Limb (tissue), 2 donors: ENCODE measurements at regions not wholly inside any gene's neighbourhood (a gene's known extent, or its start where the extent isn't known, plus 50 kb on each side); places are given as distances from the start of the nearest gene placed in this dataset.
A peak's percentile ranks its signal among the peaks of the same experiment; 100 is the strongest.

Source experiments
- DNase-seq, 2 donors: peaks; one replicate each; pipeline ENCODE4 v3.0.0-alpha.2; 2016; ENCODE audit errors: extremely low spot score in 2 of 2

DNA sequence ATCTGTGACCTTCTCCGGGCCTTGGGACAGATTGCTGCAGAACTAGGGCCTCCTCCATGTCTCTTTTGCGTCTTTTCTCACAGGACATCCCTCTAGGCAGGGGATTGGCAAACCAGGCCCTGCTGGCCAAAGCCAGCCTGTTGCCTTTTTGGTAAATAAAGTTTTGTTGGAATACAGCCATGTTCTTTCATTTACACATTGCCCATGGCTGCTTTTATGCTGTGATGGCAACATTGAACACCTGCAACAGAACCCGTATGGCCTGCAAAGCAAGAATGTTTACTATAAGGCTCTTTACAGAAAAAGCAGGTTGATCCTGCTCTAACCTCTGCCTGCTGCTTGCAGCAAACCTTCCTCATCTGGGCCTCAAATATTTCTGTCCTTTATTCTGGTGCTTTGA is 56.8 kb upstream of the B3GAT1 start:
- no peak for DNase-seq

GRCh38 chr11:134468081-134468668 is 56.1 kb upstream of the B3GAT1 start:
- no peak for DNase-seq

GRCh38 chr11:134466610-134467567 is 54.8 kb upstream of the B3GAT1 start:
- no peak for DNase-seq

DNA sequence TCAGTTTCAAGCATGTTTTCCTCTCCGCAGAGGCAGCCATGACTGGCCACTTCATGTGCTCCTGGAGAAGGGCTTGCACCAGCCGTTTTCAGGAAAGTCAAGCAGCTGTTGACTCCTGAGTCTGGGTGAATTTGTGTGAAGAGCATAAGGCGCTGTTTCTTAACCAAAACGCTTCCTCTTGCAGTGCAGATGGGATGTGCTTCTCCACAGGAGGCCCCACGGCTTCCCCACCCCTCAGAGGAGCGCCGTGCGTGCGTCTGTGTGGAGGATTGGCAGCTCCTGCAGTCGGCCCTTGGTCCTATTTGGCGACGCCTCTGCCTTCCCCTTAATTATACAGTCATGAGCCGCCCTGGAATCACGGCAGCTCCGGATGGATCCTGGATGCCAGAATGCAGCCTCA is 54.1 kb upstream of the B3GAT1 start:
- peak; percentile 2 to 42 for DNase-seq

DNA sequence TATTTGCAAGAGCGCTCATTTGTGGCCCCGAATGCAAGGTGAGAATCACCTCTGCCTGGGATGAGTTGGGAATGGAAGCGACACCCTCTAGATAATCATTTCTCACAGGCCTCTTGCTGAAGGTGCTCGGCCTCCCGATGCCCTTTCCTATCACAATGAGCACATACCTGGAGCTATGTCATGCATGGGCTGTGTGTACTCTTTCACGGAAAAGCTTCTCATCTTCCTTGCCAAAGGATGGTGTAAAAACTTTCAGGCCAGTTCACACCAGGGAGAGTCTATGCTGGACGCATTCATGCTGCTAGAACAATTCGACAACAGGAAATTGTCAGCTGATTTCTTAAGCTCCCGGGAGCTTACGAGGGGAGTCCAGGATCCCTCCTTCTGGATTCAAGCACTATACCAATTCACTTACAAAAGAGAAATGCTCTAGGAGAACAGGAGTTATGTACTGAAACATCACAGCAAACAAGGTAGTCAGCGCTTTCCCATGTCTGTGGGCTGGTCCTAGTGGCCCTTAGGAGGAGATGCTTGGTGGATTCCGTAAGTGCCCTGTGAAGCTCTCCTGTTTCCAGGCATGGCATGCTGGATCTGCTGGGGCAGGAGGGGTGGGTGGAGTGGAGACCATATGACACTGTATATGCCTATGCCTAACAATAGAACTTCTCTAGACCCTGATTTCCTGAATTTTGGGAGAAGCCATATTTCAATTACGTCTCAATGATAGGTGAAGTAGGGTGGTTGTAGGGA is 53.1 kb upstream of the B3GAT1 start:
- DNase-seq = no peak

DNA sequence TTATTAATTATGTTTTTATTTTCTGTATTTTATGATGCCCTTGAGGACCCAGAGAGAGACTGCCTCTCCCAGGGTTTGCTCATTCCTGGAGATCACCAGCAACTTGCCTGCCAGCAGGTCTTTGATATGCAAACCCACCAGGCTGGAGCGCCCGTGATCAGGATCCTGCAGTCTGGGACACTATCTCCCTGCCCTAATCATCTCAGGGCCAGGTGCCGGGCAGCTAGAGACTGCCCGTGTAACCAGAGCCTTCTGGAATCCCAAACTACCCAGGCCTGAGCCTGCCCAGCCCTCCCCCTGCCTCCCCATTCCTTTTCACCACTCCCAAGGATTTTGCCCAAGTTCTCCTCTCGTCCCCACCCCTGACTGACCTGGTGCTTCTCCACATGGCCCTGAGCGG is 52.2 kb upstream of the B3GAT1 start:
- DNase-seq = no peak

DNA sequence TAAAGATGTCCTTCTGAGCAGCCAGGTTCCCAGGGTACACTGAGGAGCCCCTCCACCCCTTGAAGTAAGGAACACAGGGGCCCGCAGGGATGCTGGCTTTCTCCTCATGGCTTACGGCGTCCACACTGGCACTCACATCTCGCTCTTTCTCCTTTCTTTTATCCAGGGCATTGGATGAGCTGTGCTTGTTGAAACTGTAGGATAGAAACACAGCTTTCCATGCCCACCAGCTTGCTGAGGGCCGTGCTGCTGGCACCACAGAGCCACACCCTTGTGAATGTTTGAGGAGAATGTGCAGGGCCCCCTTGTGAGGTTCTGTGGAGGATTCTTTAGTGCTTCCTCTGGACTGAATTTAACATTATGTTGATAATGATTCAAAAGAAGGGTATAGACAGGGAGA is 51.7 kb upstream of the B3GAT1 start:
- DNase-seq = no peak
